H9 (cell line): ENCODE measurements at regions not wholly inside any gene's neighbourhood (a gene's known extent, or its start where the extent isn't known, plus 50 kb on each side); places are given as distances from the start of the nearest gene placed in this dataset.

Experiments
- DNase-seq: peaks from one replicate; pipeline ENCODE4 v3.0.0-alpha.2; 2017
- H2AFZ ChIP-seq: one replicate; pipeline ENCODE4 v1.6.1; 2013; ENCODE audit warnings: mild to moderate bottlenecking, low read length, control low read depth, moderate library complexity
- H2AK5ac ChIP-seq: 2 replicates; pipeline ENCODE4 v1.6.1; 2013; ENCODE audit warnings: low read length, control low read depth, mixed read lengths; ENCODE audit not compliant: insufficient read length
- H2BK120ac ChIP-seq: one replicate; pipeline ENCODE4 v1.6.1; 2013; ENCODE audit warnings: low read depth, mild to moderate bottlenecking, low read length, control low read depth, inconsistent platforms; ENCODE audit not compliant: poor library complexity, severe bottlenecking
- H2BK12ac ChIP-seq: 2 replicates; pipeline ENCODE4 v1.6.1; 2013; ENCODE audit warnings: low read length, control low read depth, mixed read lengths, low read depth; ENCODE audit not compliant: insufficient read length
- H2BK15ac ChIP-seq: 2 replicates; pipeline ENCODE4 v1.6.1; 2013; ENCODE audit warnings: low read depth, low read length, control low read depth
- H2BK20ac ChIP-seq: one replicate; pipeline ENCODE4 v1.6.1; 2013; ENCODE audit warnings: low read depth, mild to moderate bottlenecking, low read length, control low read depth, inconsistent platforms; ENCODE audit not compliant: poor library complexity, severe bottlenecking
- H2BK5ac ChIP-seq: 2 replicates; pipeline ENCODE4 v1.6.1; 2013; ENCODE audit warnings: low read length, control low read depth, mixed read lengths; ENCODE audit not compliant: insufficient read length
- H3K14ac ChIP-seq: 2 replicates; pipeline ENCODE4 v1.6.1; 2013; ENCODE audit warnings: low read length, control low read depth; ENCODE audit not compliant: insufficient read depth
- H3K18ac ChIP-seq: 2 replicates; pipeline ENCODE4 v1.6.1; 2013; ENCODE audit warnings: low read depth, mild to moderate bottlenecking, mixed read lengths, low read length, control low read depth; ENCODE audit not compliant: insufficient read length
- H3K23ac ChIP-seq: 2 replicates; pipeline ENCODE4 v1.6.1; 2013; ENCODE audit warnings: low read length, control low read depth, mixed read lengths, low read depth; ENCODE audit not compliant: insufficient read length
- H3K23me2 ChIP-seq: 2 replicates; pipeline ENCODE4 v1.6.1; 2013; ENCODE audit warnings: low read depth, mild to moderate bottlenecking, mixed read lengths, low read length, control low read depth; ENCODE audit not compliant: insufficient read length, poor library complexity, severe bottlenecking
- H3K27ac ChIP-seq: 2 replicates; pipeline ENCODE4 v1.5.1; 2013; ENCODE audit warnings: low read length, control low read depth, mixed read lengths, low read depth; ENCODE audit not compliant: insufficient read length
- H3K27me3 ChIP-seq: 2 replicates; pipeline ENCODE4 v1.6.1; 2013; ENCODE audit warnings: low read length, control low read depth, inconsistent platforms; ENCODE audit not compliant: insufficient read depth
- H3K4ac ChIP-seq: 2 replicates; pipeline ENCODE4 v1.6.1; 2013; ENCODE audit warnings: low read depth, mild to moderate bottlenecking, control low read depth, inconsistent platforms, low read length, moderate library complexity
- H3K4me1 ChIP-seq: 2 replicates; pipeline ENCODE4 v1.6.1; 2013; ENCODE audit warnings: low read length, control low read depth, inconsistent platforms; ENCODE audit not compliant: insufficient read depth
- H3K4me2 ChIP-seq: 2 replicates; pipeline ENCODE4 v1.6.1; 2013; ENCODE audit warnings: low read length, control low read depth, mixed read lengths; ENCODE audit not compliant: insufficient read length, insufficient read depth
- H3K56ac ChIP-seq: 2 replicates; pipeline ENCODE4 v1.6.1; 2013; ENCODE audit warnings: low read depth, mild to moderate bottlenecking, mixed read lengths, low read length, control low read depth; ENCODE audit not compliant: insufficient read length
- H3K79me1 ChIP-seq: 2 replicates; pipeline ENCODE4 v1.6.1; 2013; ENCODE audit warnings: low read depth, mild to moderate bottlenecking, moderate library complexity, low read length, control low read depth, inconsistent platforms; ENCODE audit not compliant: insufficient read depth, poor library complexity, severe bottlenecking
- H3K79me2 ChIP-seq: 2 replicates; pipeline ENCODE4 v1.6.1; 2013; ENCODE audit warnings: low read length, control low read depth, inconsistent platforms; ENCODE audit not compliant: insufficient read depth
- H3K9ac ChIP-seq: 2 replicates; pipeline ENCODE4 v1.6.1; 2013; ENCODE audit warnings: low read length, control low read depth, mixed read lengths; ENCODE audit not compliant: insufficient read length; ENCODE audit errors: extremely low read depth
- H3K9me3 ChIP-seq: one replicate; pipeline ENCODE4 v1.6.1; 2013; ENCODE audit warnings: low read depth, low read length, inconsistent platforms; ENCODE audit not compliant: control insufficient read depth
- H3T11ph ChIP-seq: one replicate; pipeline ENCODE4 v1.6.1; 2013; ENCODE audit warnings: mild to moderate bottlenecking, low read length, control low read depth, inconsistent platforms
- H4K20me1 ChIP-seq: one replicate; pipeline ENCODE4 v1.6.1; 2013; ENCODE audit not compliant: control insufficient read depth, insufficient read length, insufficient read depth
- H4K5ac ChIP-seq: 2 replicates; pipeline ENCODE4 v1.6.1; 2013; ENCODE audit warnings: low read depth, mild to moderate bottlenecking, mixed read lengths, low read length, control low read depth; ENCODE audit not compliant: insufficient read length
- H4K8ac ChIP-seq: replicated peaks from 2 replicates; pipeline ENCODE4 v1.6.1; 2013; ENCODE audit warnings: low read length, control low read depth, mixed read lengths, low read depth; ENCODE audit not compliant: insufficient read length
- H4K91ac ChIP-seq: 2 replicates; pipeline ENCODE4 v1.6.1; 2013; ENCODE audit warnings: low read depth, mild to moderate bottlenecking, moderate library complexity, mixed read lengths, low read length, control low read depth; ENCODE audit not compliant: insufficient read length
- H3K27ac Mint-ChIP-seq, 3 experiments: 2 replicates in 2 of 3; 3 replicates in 1 of 3; pipeline ENCODE4 v1.8.0; 2020 to 2021; ENCODE audit warnings: mixed read lengths in 3 of 3, mild to moderate bottlenecking in 1 of 3, moderate library complexity in 1 of 3
- H3K27me3 Mint-ChIP-seq: 2 replicates; pipeline ENCODE4 v1.8.0; 2021; ENCODE audit warnings: low read depth, mild to moderate bottlenecking, moderate library complexity, mixed read lengths
- H3K36me3 Mint-ChIP-seq, 3 experiments: 2 replicates in 2 of 3; 3 replicates in 1 of 3; pipeline ENCODE4 v1.8.0; 2020 to 2021; ENCODE audit warnings: low read depth in 3 of 3, mixed read lengths in 3 of 3; ENCODE audit not compliant: insufficient read depth in 1 of 3
- H3K4me1 Mint-ChIP-seq, 2 experiments: 2 replicates each; pipeline ENCODE4 v1.8.0; 2020; ENCODE audit warnings: mixed read lengths in 2 of 2
- H3K4me3 Mint-ChIP-seq, 2 experiments: 2 replicates in 1 of 2; 3 replicates in 1 of 2; pipeline ENCODE4 v1.8.0; 2020 to 2021; ENCODE audit warnings: mild to moderate bottlenecking in 2 of 2, mixed read lengths in 2 of 2, moderate library complexity in 1 of 2
- H3K9me3 Mint-ChIP-seq, 2 experiments: 2 replicates in 1 of 2; 3 replicates in 1 of 2; pipeline ENCODE4 v1.8.0; 2020; ENCODE audit warnings: mild to moderate bottlenecking in 2 of 2, mixed read lengths in 2 of 2, moderate library complexity in 1 of 2
- WGBS: extraction: QIAGEN DNeasy Blood & Tissue Kit; methylation state at CpG from one replicate; pipeline ENCODE4 v1.1.7; 2013; ENCODE audit warnings: missing lambda C conversion rate, low lambda C conversion rate, mixed read lengths; ENCODE audit not compliant: insufficient read length; ENCODE audit errors: extremely low coverage; 5-methylcytosine and 5-hydroxymethylcytosine counted together
- TF ChIP-seq, protein P1 (sequence below): fragments of 200-600 bp; sonication (generic); conservative IDR thresholded peaks from 3 replicates; pipeline ENCODE4 v1.8.0; 2021; ENCODE audit warnings: antibody characterized with exemption, mild to moderate bottlenecking

- H3K18ac ChIP-seq, result no peak overlapping the region
- H3K14ac ChIP-seq, result no peak overlapping the region
- H3K79me2 ChIP-seq, result no peaks in the 10 kb centered on the region
- no CpG with 5 or more reads among the region's 8 CpGs for WGBS
- DNase-seq, result no peak
- Mint-ChIP-seq H3K27me3 (peaks cover 3% of the 10 kb centered on the region; the same call in 1 of the 2 replicates), H3K9me3 (no peaks in the 10 kb centered on the region), H3K4me3 (no peak overlapping the region), H3K27ac (no peak overlapping the region; a peak in 1 of 7 replicates), H3K4me1 (no peaks in the 10 kb centered on the region), H3K36me3 (no peaks in the 10 kb centered on the region)
- H3K56ac ChIP-seq, result no peak overlapping the region
- H3K79me1 ChIP-seq, result no peaks in the 10 kb centered on the region
- no peak overlapping the region for H2BK5ac ChIP-seq
- no peak overlapping the region for H2AK5ac ChIP-seq
- H4K8ac ChIP-seq, result no peak overlapping the region
- H3K9ac ChIP-seq, result no peak overlapping the region
- H4K91ac ChIP-seq, result no peak overlapping the region
- no peak overlapping the region for H2BK12ac ChIP-seq
- no peak overlapping the region for H3K27ac ChIP-seq
- H4K20me1 ChIP-seq, result no peaks in the 10 kb centered on the region
- no peaks in the 10 kb centered on the region for H3K23me2 ChIP-seq
- H3K27me3 ChIP-seq, result no peaks in the 10 kb centered on the region
- H3K23ac ChIP-seq, result no peak overlapping the region
- no peak overlapping the region for H2BK120ac ChIP-seq
- H3T11ph ChIP-seq, result no peak overlapping the region
- no peaks in the 10 kb centered on the region for H3K4me1 ChIP-seq
- H3K4ac ChIP-seq, result no peak overlapping the region
- H2AFZ ChIP-seq, result no peak overlapping the region
- TF ChIP-seq, protein P1, sequence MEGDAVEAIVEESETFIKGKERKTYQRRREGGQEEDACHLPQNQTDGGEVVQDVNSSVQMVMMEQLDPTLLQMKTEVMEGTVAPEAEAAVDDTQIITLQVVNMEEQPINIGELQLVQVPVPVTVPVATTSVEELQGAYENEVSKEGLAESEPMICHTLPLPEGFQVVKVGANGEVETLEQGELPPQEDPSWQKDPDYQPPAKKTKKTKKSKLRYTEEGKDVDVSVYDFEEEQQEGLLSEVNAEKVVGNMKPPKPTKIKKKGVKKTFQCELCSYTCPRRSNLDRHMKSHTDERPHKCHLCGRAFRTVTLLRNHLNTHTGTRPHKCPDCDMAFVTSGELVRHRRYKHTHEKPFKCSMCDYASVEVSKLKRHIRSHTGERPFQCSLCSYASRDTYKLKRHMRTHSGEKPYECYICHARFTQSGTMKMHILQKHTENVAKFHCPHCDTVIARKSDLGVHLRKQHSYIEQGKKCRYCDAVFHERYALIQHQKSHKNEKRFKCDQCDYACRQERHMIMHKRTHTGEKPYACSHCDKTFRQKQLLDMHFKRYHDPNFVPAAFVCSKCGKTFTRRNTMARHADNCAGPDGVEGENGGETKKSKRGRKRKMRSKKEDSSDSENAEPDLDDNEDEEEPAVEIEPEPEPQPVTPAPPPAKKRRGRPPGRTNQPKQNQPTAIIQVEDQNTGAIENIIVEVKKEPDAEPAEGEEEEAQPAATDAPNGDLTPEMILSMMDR, result no peak
- no peak overlapping the region for H4K5ac ChIP-seq
- no peak overlapping the region for H2BK15ac ChIP-seq
- no peak overlapping the region for H3K4me2 ChIP-seq
- H3K9me3 ChIP-seq, result no peaks in the 10 kb centered on the region
- H2BK20ac ChIP-seq, result no peak overlapping the region
Measured at GRCh38 chr10:3720228-3721019, 64.6 kb downstream of the KLF6 start.
